ENCODE measurements at regions not wholly inside any gene's neighbourhood (a gene's known extent, or its start where the extent isn't known, plus 50 kb on each side); places are given as distances from the start of the nearest gene placed in this dataset.
"Not testable (repeated sequence)": the region's sequence is repeated elsewhere in the genome, so short reads cannot be mapped to it uniquely, and the experiment has no call there.

- H3K36me3 ChIP-seq (replicated peaks in 1 of 2; ENCODE audit: insufficient read depth in 1 of 2, low read depth in 2 of 2): no peaks in the 10 kb centered on the region
- ATAC-seq (no peak), DNase-seq (no peak)
- H3K4me3 ChIP-seq: no peak overlapping the region
- H3K4me1 ChIP-seq: no peaks in the 10 kb centered on the region
- WGBS, 2 donors: 41 to 63% methylated on average over 7 to 12 of the region's 12 CpGs
- H3K27ac ChIP-seq: no peak overlapping the region
- intact Hi-C loops (cut with DNase I): no loop called here
- TF ChIP-seq CTCF (IDR thresholded peaks at IDR 0.05) (no peak), POLR2A (IDR thresholded peaks at IDR 0.05) (no peak)
- H3K9me3 ChIP-seq: no peaks in the 10 kb centered on the region
- H3K27me3 ChIP-seq: no peaks in the 10 kb centered on the region
Measured at GRCh38 chr4:72846280-72847111, 223.0 kb downstream of the COX18 start.

GRCh38 chr4:72843466-72843865, 226.1 kb downstream of the COX18 start:
- Histone ChIP-seq H3K4me3 (no peak overlapping the region), H3K27me3 (no peaks in the 10 kb centered on the region), H3K36me3 (replicated peaks in 1 of 2; ENCODE audit: insufficient read depth in 1 of 2, low read depth in 2 of 2) (no peaks in the 10 kb centered on the region), H3K27ac (no peak overlapping the region), H3K9me3 (no peaks in the 10 kb centered on the region), H3K4me1 (no peaks in the 10 kb centered on the region)
- no peak for DNase-seq
- intact Hi-C loops (cut with DNase I): no loop called here
- no peak for ATAC-seq
- TF ChIP-seq POLR2A (IDR thresholded peaks at IDR 0.05) (no peak), CTCF (IDR thresholded peaks at IDR 0.05) (no peak)

- Histone ChIP-seq H3K36me3 (replicated peaks in 1 of 2; ENCODE audit: insufficient read depth in 1 of 2, low read depth in 2 of 2) (no peaks in the 10 kb centered on the region), H3K9me3 (no peaks in the 10 kb centered on the region), H3K4me1 (no peaks in the 10 kb centered on the region), H3K4me3 (no peak overlapping the region), H3K27me3 (no peaks in the 10 kb centered on the region), H3K27ac (no peak overlapping the region)
- DNase-seq (no peak), ATAC-seq (no peak)
- intact Hi-C loops (cut with DNase I): no loop called here
- TF ChIP-seq POLR2A (IDR thresholded peaks at IDR 0.05) (no peak), CTCF (IDR thresholded peaks at IDR 0.05) (no peak)
Measured at GRCh38 chr4:72842323-72842722, 227.2 kb downstream of the COX18 start.

GRCh38 chr4:72840166-72840565, 229.3 kb downstream of the COX18 start:
- intact Hi-C loops (cut with DNase I); ATAC-seq; H3K9me3 ChIP-seq; H3K4me1 ChIP-seq; DNase-seq; H3K36me3 ChIP-seq (replicated peaks in 1 of 2; ENCODE audit: insufficient read depth in 1 of 2, low read depth in 2 of 2); H3K4me3 ChIP-seq; H3K27me3 ChIP-seq; H3K27ac ChIP-seq: not testable (repeated sequence)
- 24 to 36% methylated on average over 1 of the region's 1 CpG for WGBS, 2 donors

GRCh38 chr4:72828864-72829263, 240.7 kb downstream of the COX18 start:
- H3K9me3 ChIP-seq: no peaks in the 10 kb centered on the region
- H3K4me1 ChIP-seq: no peaks in the 10 kb centered on the region
- no peak for DNase-seq
- H3K36me3 ChIP-seq (replicated peaks in 1 of 2; ENCODE audit: insufficient read depth in 1 of 2, low read depth in 2 of 2): no peaks in the 10 kb centered on the region
- H3K27ac ChIP-seq: no peak overlapping the region
- no peak for ATAC-seq
- TF ChIP-seq POLR2A (IDR thresholded peaks at IDR 0.05) (no peak), CTCF (IDR thresholded peaks at IDR 0.05) (no peak)
- intact Hi-C loops (cut with DNase I): no loop called here
- no peak overlapping the region for H3K4me3 ChIP-seq
- no peaks in the 10 kb centered on the region for H3K27me3 ChIP-seq
- WGBS, 2 donors: 44 to 68% methylated on average over 1 of the region's 1 CpG

Measured in body of pancreas (tissue), 4 donors.